ENCODE measurements at regions not wholly inside any gene's neighbourhood (a gene's known extent, or its start where the extent isn't known, plus 50 kb on each side); places are given as distances from the start of the nearest gene placed in this dataset.

- no peak for DNase-seq
These were observed 120.7 kb upstream of the ERCC6L2 start for GRCh38 chr9:95754533-95755420.

- DNase-seq: no peak
These were observed 121.6 kb upstream of the ERCC6L2 start for GRCh38 chr9:95753762-95754465.

DNA sequence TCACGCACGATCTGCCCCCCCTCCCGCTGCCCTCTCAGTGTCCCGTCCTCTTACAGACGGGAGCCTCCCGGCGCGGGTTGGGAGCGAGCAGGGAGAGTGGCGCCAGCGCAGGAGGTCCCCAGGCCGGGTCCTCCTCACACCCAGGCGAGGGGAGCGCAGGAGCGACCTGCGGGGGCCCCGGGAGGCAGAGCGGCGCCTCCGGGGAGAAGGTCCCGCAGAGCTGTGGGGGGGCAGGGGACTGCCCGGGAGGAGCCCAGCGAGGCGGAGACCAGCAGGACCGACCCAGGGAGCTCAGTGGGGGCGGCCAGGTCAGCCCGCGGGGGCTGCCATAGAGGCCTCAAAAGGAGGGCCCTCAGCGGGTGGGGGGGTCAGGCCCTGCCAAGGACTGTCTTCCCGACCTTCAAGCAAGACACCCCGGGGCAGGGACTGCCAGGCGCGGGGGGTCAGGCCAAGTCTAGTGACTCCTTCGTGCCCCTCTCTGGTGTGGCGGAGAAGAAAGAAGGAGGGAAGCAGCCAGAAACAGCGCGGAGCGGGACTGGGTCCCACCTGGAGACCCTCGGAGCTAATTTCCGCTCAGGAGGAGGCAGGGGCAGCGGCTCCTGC lies 123.3 kb upstream of the ERCC6L2 start:
- DNase-seq: no peak

DNA sequence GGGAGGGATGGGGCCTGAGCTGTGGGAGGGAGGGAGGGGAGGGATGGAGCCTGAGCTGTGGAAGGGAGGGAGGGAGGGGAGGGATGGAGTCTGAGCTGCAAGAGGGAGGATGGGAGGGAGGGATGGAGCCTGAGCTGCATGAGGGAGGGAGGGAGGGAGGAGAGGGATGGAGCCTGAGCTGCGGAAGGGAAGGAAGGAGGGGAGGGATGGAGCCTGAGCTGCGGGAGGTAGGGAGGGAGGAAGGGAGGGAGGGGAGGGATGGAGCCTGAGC lies 124.0 kb upstream of the ERCC6L2 start:
- no peak for DNase-seq

- DNase-seq: no peak
These were observed 124.6 kb upstream of the ERCC6L2 start for GRCh38 chr9:95750725-95751519.

DNA sequence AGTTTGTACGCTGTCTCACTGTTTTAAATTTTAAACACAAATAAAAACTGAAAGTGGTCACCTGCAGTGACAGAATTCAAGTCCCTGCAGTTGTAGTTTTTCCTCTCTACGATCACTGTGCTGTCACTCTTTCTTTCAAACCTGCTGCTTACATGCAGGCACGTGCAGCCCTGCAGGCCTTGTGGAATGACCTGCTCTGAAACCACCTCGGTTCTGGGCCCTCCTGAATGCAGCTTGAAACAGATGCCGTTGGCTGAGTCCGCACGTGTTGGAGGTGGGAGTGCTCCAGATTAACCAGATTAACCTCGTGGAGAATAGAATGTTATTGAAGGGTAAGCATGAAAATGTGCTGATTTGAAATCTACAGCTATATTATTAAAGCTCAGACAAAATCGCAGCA lies 126.0 kb upstream of the ERCC6L2 start:
- no peak for DNase-seq

GRCh38 chr9:95746408-95747180 lies 128.9 kb upstream of the ERCC6L2 start:
- no peak for DNase-seq

DNA sequence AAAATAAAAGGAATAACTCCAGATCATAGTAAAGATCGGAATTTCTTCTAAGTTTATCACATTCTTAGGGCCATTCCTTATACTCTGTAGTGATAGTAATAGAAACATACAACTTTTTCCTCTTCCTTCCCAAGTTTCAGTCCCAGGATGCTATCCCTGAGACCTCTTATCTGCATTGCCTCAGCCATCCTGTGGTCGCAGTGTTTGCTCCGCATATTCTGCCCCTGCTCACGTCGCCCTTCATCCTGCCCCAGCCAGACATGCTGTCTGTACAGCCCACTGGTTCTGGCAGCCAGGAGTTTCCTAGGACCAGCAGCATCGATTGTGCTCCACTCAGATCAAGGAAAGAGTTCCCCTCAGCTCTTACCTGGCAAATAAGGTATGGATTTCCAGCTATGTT lies 132.7 kb upstream of the ERCC6L2 start:
- DNase-seq: no peak

GRCh38 chr9:95741631-95742030 lies 133.9 kb upstream of the ERCC6L2 start:
- DNase-seq: no peak

DNA sequence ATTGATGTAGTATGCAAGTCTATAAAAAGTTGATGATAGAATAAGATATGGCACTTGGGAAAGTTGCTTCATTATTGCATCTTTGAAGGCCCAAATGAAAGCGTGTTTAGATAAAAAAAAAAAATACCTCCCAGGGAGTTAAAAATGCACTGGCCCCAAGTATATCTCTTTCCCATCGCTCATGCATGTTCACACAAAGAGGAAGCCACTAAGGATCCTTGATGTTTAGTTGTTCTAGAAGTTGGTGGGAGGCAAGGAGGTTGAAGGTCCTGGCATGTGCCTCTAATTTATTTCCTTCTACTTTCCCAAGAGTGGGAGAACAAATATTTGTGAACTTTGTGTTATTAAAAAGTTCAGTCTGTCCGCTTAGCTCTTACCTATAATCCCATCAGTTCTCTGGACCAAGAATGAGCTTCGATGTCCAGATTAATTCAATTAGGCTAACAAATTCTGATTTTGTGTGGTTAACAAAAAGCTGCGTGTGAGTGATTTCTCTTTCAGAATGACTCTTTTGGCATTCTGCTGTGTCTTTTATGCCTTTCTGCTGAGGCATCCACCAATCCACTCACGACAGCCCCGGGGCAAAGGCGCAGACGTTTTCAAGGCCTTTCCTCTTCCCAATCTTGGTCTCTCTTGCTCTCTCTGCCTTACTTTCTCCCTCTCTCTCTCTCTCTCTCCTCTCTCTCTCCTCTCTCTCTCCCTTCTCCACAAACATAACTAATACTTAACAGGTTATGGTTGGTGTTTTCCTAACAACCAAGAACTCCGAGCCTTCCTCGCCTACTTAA lies 135.1 kb upstream of the ERCC6L2 start:
- no peak for DNase-seq

DNA sequence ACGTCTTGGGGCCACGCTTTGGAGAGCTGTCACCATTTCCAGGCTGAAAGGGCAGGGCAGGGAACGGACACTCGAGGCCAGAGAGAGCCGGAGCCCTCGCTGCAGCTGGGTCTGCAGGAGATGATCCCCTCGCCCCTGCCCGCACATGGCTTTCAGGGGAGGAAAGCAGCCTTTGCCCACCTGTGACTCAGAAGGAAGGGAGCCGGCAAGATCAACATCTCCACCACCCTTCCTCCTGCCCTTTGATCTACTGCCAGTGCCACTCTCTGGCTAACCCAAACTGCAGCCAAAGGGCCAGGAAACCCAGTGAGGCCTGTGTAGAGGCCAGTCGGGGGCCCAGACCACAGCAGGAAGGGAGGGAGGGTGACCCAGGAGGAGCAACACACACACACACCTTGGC lies 137.1 kb upstream of the ERCC6L2 start:
- no peak for DNase-seq

- DNase-seq: no peak
These were observed 138.5 kb upstream of the ERCC6L2 start for GRCh38 chr9:95736891-95737522.

- no peak for DNase-seq
These were observed 139.1 kb upstream of the ERCC6L2 start for GRCh38 chr9:95736370-95736769.

DNA sequence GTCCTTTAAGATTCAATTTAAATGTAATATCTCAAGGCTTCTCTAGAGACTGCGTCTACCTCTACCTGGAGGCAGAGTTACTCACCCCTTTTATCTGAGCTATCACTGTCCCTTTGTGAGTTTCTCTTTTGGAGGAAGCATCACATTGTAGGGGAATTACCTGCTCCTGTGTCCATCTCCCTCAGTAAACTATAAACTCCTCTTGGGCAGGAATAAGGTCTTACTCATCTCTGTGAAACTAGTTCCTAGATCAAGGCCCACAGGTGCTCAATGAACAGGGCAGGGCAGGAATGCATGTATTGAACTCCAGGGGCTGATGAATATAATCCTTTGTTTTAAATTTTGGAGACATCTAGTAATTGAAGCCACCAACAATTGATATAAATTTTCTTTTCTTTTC lies 139.8 kb upstream of the ERCC6L2 start:
- DNase-seq: no peak

DNA sequence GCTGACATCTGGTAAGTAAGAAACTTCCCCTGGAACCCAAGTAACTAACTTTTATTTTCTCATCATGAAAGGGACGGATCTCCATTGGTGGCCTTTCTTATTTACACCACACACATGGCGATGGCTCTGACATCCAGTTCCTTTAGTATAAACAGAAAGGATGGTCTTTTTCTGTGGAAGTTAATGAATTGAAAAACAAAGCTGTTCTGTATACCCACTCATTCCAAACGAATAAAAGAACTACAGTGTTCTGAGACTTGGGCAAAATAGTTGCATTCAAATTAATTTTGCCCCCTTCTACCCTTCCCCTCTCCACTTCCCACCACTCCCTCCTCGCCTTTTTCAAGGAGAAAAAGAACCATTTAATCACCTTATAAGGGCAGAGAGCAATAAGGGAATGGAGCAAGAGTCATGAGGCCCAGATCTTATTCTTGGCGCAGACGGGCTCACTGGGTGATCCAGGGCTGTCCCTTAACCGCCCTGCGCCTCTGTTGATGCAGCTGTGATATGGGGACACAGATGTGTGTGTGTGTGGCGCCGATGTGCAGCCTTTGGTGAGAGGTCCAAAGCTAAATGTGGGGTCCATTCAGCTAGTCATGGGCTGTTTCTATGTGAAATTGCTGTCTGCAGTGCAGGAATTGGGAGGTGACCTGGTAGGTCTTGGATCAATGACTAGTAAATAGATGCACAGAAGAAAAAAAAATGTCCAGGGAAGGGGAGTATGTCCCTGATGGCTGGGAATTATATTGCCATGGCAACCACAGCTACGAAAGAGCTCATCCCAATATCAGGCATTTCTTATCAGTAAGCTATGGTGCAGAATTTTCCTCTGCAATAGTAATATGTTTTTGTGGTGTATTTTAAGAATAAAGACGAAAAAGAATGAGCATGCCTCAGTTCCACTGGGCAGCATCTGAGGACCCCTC lies 141.5 kb upstream of the ERCC6L2 start:
- no peak for DNase-seq

- no peak for DNase-seq
These were observed 142.4 kb upstream of the ERCC6L2 start for GRCh38 chr9:95732802-95733688.

GRCh38 chr9:95731876-95732275 lies 143.6 kb upstream of the ERCC6L2 start:
- no peak for DNase-seq

DNA sequence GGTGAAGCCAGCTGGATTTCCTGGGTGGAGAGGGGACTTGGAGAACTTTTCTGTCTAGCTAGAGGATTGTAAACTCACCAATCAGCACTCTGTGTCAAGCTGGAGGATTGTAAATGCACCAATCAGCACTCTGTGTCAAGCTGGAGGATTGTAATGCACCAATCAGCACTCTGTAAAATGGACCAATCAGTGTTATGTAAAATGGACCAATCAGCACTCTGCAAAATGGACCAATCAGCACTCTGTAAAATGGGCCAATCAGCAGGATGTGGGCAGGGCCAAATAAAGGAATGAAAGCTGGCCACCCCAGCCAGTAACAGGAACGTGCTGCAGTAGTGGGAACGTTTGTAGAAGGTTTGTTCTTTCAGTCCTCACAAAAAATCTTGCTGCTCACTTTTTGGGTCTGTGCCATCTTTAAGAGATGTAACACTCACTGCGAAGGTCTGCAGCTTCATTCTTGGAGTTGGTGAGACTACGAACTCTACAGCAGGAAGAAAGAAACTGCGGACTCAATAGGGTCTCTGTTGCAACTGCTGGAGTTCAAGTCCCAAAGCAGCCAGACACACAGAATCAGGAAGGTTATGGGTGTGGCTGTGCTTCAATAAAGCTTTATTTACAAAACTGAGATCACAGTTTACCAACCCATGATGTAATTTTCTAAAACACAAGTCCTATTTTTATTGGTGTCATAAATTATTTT lies 145.7 kb upstream of the ERCC6L2 start:
- DNase-seq: no peak

Measured in DMS79 treated with DMSO at 0.1 percent for 48 hours (cell line).